SH-SY5Y (cell line): ENCODE measurements at regions not wholly inside any gene's neighbourhood (a gene's known extent, or its start where the extent isn't known, plus 50 kb on each side); places are given as distances from the start of the nearest gene placed in this dataset.

ENCODE experiments used
- GATA2 ChIP-seq: IDR thresholded peaks from 2 replicates; pipeline ENCODE4 v1.6.1; 2011; ENCODE audit warnings: mild to moderate bottlenecking, low read depth, low read length
- GATA3 ChIP-seq: IDR thresholded peaks from 2 replicates; pipeline ENCODE4 v1.6.1; 2011; ENCODE audit warnings: low read depth, mild to moderate bottlenecking, low read length, moderate library complexity

DNA sequence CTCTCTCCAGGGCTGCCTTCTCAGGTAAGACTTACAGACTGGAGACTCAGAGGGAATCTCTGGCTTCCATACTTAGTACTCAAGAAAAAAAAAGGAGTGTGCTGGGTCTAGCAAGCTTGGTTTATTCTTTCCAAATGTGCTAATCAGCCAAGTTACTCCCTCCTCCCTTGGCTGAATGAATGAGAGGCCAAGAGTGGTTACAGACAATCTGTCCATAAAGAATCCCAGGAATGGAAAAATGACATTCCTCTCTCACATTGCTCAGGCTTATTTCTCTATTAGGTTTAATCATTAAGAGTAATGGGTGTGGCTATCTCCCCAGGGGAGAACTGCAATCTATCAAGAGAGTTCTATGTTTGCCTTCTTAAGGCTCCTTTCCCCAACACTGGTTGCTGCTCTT is 547.3 kb upstream of the PLXNA2 start:
- TF ChIP-seq GATA2 (no peak), GATA3 (no peak)
